ENCODE measurements at regions not wholly inside any gene's neighbourhood (a gene's known extent, or its start where the extent isn't known, plus 50 kb on each side); places are given as distances from the start of the nearest gene placed in this dataset.

DNA sequence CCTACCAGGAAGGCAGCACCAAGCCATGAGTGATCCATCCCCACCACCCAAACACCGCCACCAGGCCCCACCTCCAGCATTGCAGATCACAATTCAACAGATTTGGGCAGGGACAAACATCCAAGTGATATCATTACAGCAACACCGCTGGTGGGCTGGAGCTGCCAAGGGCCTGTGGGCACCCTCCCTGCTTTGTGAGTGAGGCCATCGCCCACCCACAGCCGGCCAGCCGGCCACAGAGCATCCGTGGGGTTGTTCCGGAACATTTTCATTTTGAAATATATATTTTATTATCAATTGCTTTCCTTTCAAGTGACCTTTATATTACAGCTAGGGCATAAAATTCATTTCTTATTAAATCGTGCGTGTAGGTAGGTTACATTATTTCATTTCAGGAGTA is 286.0 kb upstream of the CDH4 start:
- no peak for ATAC-seq
- WGBS, 2 donors = 74 to 80% methylated on average over 9 of the region's 9 CpGs
- Histone ChIP-seq H3K9me3 (no peaks in the 10 kb centered on the region), H3K4me3 (no peak overlapping the region), H3K36me3 (no peaks in the 10 kb centered on the region), H3K4me1 (no peaks in the 10 kb centered on the region), H3K27ac (no peak overlapping the region), H3K27me3 (peaks cover 0 to 51% (median 14%) of the 10 kb centered on the region in 7 donors)
- intact Hi-C loops (cut with DNase I) = no loop called here
- DNase-seq = no peak
- TF ChIP-seq, protein P1, sequence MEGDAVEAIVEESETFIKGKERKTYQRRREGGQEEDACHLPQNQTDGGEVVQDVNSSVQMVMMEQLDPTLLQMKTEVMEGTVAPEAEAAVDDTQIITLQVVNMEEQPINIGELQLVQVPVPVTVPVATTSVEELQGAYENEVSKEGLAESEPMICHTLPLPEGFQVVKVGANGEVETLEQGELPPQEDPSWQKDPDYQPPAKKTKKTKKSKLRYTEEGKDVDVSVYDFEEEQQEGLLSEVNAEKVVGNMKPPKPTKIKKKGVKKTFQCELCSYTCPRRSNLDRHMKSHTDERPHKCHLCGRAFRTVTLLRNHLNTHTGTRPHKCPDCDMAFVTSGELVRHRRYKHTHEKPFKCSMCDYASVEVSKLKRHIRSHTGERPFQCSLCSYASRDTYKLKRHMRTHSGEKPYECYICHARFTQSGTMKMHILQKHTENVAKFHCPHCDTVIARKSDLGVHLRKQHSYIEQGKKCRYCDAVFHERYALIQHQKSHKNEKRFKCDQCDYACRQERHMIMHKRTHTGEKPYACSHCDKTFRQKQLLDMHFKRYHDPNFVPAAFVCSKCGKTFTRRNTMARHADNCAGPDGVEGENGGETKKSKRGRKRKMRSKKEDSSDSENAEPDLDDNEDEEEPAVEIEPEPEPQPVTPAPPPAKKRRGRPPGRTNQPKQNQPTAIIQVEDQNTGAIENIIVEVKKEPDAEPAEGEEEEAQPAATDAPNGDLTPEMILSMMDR (IDR thresholded peaks at IDR 0.05) = no peak

DNA sequence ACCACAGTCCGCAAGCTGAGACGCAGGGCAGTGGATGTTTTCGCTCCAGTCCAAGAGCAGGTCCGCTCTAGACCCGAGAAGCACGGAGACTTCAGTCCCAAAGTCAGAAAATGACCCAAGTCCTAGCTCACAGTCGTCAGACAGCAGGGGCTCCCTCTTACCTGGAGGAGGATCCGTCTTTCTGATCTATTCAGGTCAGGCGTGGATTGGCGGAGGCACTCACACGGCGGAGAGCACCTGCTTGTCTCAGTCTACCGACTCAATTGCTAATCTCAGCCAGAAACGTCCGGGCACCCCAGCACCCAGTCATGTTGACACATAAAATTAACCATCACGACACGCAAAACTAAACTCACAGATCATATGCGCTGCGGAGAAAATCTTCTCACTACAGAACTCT is 285.3 kb upstream of the CDH4 start:
- DNase-seq = no peak
- H3K27me3 ChIP-seq = peaks cover 0 to 48% (median 14%) of the 10 kb centered on the region in 7 donors
- H3K36me3 ChIP-seq = no peaks in the 10 kb centered on the region
- no peaks in the 10 kb centered on the region for H3K9me3 ChIP-seq
- H3K4me1 ChIP-seq = no peaks in the 10 kb centered on the region
- intact Hi-C loops (cut with DNase I) = no loop called here
- no peak for ATAC-seq
- TF ChIP-seq, protein P1 (IDR thresholded peaks at IDR 0.05) = no peak
- no peak overlapping the region for H3K27ac ChIP-seq
- 84 to 88% methylated on average over 19 of the region's 19 CpGs for WGBS, 2 donors
- H3K4me3 ChIP-seq = no peak overlapping the region

DNA sequence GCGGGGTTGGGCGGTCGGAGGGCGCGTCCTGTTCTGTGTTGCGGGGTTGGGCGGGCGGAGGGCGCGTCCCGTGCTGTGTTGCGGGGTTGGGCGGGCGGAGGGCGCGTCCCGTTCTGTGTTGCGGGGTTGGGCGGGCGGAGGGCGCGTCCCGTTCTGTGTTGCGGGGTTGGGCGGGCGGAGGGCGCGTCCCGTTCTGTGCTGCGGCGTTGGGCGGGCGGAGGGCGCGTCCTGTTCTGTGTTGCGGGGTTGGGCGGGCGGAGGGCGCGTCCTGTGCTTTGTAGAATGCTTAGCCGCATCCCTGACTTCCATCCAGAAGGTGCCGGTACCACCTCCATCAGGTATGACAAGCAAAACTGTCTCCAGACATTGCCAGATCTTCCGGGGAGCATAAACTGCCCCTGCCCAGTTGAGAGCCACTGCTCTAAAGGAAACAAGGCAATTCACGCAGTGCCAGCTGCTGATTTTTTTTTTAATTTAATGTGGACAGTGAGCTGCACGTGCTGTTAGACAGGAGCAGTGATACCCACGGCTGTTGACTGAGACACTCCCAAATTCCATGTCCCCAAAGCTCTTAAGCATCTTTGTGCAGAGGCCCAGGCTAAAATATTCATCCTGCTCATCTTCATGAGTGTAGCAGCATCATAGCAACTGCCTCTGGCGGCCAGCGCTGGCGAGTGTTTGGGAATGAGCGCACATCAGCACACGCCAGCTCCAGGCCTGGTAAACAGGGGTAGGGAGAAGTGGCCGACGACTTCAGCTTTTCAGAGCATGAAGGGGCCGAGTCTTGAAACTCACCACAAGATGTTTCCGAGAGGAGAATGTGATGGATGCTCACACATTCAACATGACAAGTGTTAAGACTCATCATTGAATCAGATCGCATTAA is 284.4 kb upstream of the CDH4 start:
- H3K9me3 ChIP-seq = no peaks in the 10 kb centered on the region
- ATAC-seq (no peak), DNase-seq (no peak)
- no peaks in the 10 kb centered on the region for H3K36me3 ChIP-seq
- no peak overlapping the region for H3K27ac ChIP-seq
- intact Hi-C loops (cut with DNase I) = no loop called here
- H3K27me3 ChIP-seq = peaks cover 0 to 43% (median 16%) of the 10 kb centered on the region in 7 donors
- no peaks in the 10 kb centered on the region for H3K4me1 ChIP-seq
- no peak overlapping the region for H3K4me3 ChIP-seq
- 54 to 64% methylated on average over 56 of the region's 56 CpGs for WGBS, 2 donors
- TF ChIP-seq, protein P1 (IDR thresholded peaks at IDR 0.05) = no peak

DNA sequence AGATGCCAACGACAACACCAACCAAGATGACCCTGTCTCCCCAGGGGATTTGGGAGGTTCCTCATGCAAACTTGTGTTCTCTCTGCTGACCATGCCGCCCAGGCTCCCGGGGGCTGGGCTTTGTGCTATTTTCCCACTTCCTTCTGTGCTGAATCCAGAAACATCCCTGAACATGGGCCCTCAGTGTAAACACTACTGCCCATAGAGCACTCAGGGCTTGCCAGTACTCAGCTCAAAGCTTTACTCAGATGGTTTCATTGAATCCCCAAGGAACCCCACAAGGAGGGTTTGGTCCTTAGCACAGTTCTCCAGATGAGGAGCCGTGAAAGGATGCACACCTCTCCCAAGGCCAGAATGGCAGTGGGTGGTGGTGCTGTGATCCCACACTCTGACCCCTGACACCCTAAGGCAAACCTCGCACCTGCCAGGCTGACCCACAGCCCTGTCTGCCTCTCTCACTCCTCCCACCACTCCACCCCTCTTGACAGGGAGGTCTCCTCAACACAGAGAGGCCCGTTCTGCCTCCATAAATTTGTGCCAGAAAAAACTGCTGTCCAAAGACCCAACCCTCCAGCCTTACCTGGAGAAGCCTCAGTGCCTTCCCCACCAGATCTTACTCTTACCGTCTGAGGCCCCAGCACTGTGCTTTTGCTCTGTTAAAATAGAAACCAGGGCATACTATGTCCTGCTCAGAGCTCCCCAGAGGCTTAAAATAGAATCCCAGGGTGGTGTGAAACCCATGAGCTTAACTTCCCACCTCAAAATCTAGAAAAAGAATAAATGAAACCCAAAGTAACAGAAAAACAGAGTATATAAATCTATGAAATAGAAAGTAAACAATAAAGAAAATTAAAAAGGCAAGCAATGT is 283.0 kb upstream of the CDH4 start:
- peaks cover 0 to 45% (median 19%) of the 10 kb centered on the region in 7 donors for H3K27me3 ChIP-seq
- H3K36me3 ChIP-seq = no peaks in the 10 kb centered on the region
- WGBS, 2 donors = 75 to 79% methylated on average over 7 of the region's 7 CpGs
- no peaks in the 10 kb centered on the region for H3K4me1 ChIP-seq
- no peaks in the 10 kb centered on the region for H3K9me3 ChIP-seq
- ATAC-seq (no peak), DNase-seq (no peak)
- no peak overlapping the region for H3K4me3 ChIP-seq
- intact Hi-C loops (cut with DNase I) = no loop called here
- H3K27ac ChIP-seq = no peak overlapping the region
- TF ChIP-seq, protein P1 (IDR thresholded peaks at IDR 0.05) = no peak

Measured in heart right ventricle (tissue), 16 donors.